ENCODE measurements at regions not wholly inside any gene's neighbourhood (a gene's known extent, or its start where the extent isn't known, plus 50 kb on each side); places are given as distances from the start of the nearest gene placed in this dataset.

DNA sequence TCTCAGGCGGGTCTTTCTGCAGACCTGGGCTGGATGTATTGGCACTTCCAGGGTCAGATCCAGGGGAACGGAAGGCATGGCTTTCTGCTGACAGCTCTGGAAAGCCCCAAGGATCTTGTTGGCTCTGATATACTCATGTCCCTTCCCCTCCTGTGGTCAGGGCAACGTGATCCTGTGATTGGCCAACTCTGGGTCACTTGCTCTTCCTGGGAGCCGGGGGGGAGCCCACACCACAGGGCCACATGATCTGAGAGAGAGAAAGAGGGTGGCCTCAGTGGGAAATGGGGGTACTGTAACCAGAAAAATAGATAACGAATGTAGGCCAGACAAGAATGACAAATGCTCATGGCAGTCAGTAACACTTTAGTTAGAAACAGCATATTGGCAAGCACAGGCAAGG is 223.0 kb downstream of the NFATC2 start:
- WGBS, 2 donors (ENCODE audit: low coverage in 1 of 2): 80% methylated on average over 1 of the region's 5 CpGs; no CpG with 5 or more reads in 1 of the 2 donors
- Histone ChIP-seq H3K4me1 (no peaks in the 10 kb centered on the region), H3K27me3 (peaks cover 45% of the 10 kb centered on the region), H3K36me3 (no peaks in the 10 kb centered on the region), H3K9me3 (no peaks in the 10 kb centered on the region), H3K4me3 (no peak overlapping the region), H3K27ac (no peak overlapping the region)
- no peak for ATAC-seq
- TF ChIP-seq POLR2A (IDR thresholded peaks at IDR 0.05) (no peak), POLR2AphosphoS5 (IDR thresholded peaks at IDR 0.05) (no peak), EP300 (IDR thresholded peaks at IDR 0.05) (no peak)
- TF ChIP-seq, protein P1, sequence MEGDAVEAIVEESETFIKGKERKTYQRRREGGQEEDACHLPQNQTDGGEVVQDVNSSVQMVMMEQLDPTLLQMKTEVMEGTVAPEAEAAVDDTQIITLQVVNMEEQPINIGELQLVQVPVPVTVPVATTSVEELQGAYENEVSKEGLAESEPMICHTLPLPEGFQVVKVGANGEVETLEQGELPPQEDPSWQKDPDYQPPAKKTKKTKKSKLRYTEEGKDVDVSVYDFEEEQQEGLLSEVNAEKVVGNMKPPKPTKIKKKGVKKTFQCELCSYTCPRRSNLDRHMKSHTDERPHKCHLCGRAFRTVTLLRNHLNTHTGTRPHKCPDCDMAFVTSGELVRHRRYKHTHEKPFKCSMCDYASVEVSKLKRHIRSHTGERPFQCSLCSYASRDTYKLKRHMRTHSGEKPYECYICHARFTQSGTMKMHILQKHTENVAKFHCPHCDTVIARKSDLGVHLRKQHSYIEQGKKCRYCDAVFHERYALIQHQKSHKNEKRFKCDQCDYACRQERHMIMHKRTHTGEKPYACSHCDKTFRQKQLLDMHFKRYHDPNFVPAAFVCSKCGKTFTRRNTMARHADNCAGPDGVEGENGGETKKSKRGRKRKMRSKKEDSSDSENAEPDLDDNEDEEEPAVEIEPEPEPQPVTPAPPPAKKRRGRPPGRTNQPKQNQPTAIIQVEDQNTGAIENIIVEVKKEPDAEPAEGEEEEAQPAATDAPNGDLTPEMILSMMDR (IDR thresholded peaks at IDR 0.05): no peak

DNA sequence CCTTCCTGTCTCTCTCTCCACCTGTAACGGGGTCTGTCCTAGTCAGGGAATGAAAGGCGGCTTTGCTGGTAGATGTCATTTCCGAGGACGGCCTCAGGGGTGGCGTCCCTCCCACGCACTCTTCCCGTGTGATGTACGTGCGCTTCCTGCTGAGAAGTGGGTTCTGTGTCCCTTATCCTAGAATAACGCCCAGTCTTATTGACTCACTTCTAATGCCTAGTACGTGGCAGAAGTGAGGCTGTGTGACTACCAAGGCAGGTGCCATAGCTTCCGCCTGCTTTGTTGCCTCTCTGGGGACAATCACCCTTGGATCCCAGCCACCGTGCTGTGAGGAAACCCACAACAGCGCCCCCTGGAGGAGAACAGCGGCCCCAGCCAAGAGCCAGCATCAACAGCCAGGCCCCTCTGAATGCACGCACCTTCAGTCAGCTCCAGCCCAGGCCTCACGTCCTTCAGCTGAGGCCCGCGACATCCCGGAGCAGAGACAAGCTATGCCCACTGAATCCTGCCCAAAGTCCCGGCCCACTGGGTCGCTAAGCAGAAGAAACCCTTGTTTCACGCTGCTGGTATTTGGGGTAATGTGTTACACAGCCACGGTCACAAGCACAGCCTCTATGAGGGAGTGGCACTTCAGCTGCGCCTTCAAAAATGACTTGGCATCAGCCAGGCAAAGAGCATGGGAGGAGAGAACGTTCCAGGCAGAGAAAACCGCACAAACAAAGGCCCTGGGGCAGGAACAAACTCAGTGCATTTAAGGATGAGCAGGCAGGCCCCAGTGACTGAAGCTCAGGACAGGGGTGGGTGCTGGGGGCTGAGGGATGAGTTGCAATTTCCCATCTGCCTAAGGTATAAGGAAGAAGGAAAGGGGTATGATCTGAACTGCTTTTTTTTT is 224.2 kb downstream of the NFATC2 start:
- H3K36me3 ChIP-seq: no peaks in the 10 kb centered on the region
- H3K9me3 ChIP-seq: no peaks in the 10 kb centered on the region
- H3K4me3 ChIP-seq: no peak overlapping the region
- WGBS, 2 donors (ENCODE audit: low coverage in 1 of 2): 63% methylated on average over 9 to 15 of the region's 27 CpGs
- TF ChIP-seq, protein P1 (IDR thresholded peaks at IDR 0.05): peak in 1 of 4 experiments; percentile 37
- TF ChIP-seq POLR2A (IDR thresholded peaks at IDR 0.05): no peak
- peaks cover 44% of the 10 kb centered on the region for H3K27me3 ChIP-seq
- H3K4me1 ChIP-seq: no peaks in the 10 kb centered on the region
- no peak overlapping the region for H3K27ac ChIP-seq
- no peak for ATAC-seq

DNA sequence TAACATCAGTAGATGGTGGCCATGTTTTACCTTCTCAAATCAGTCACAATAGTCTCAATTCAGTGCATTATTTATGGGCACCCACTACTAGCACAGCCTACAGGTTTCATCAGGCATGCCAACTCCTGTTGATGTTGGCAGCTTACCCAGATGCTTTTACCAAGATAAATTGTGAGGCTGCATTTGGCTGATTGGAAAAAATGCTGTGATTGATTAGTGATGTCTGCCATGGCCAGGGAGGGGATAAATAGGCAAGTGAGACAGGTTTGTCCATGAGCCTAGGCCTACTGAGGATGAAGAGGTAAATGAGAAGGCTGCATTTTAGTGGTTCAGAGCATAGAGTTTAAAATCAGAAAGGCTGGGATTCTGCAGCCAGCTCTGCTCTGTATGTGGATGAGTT is 227.1 kb downstream of the NFATC2 start:
- Histone ChIP-seq H3K9me3 (no peaks in the 10 kb centered on the region), H3K27ac (no peak overlapping the region), H3K36me3 (no peaks in the 10 kb centered on the region), H3K4me1 (no peaks in the 10 kb centered on the region), H3K4me3 (no peak overlapping the region), H3K27me3 (peaks cover 44% of the 10 kb centered on the region)
- ATAC-seq: no peak
- TF ChIP-seq POLR2A (IDR thresholded peaks at IDR 0.05): no peak
- TF ChIP-seq POLR2AphosphoS5 (IDR thresholded peaks at IDR 0.05): no peak
- TF ChIP-seq, protein P1 (IDR thresholded peaks at IDR 0.05): no peak
- no peak for TF ChIP-seq EP300 (IDR thresholded peaks at IDR 0.05)

DNA sequence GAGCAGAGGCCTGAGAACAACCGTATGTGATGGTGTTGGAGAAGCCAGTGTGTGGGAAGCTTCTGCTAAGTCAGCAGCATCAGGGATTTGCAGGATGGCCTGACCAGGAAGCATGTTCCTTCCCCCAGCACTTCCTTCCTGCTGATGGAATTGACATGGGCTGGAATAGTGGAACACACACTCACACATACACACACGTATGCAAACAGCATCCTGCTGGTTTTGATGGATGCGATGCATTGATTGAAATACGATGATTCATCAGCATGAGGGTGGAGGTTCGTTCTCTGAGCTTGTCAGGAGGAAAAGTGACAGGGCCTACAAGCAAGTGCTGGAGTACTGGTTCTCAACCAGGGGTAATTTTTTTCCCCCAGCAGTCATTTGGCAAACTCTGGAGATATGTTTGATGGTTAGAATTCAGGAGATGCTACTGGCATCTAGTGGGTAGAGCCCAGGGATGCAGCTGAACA is 229.1 kb downstream of the NFATC2 start:
- H3K4me1 ChIP-seq: no peaks in the 10 kb centered on the region
- H3K27me3 ChIP-seq: peaks cover 47% of the 10 kb centered on the region
- no peak for ATAC-seq
- no peaks in the 10 kb centered on the region for H3K36me3 ChIP-seq
- H3K27ac ChIP-seq: no peak overlapping the region
- TF ChIP-seq POLR2A (IDR thresholded peaks at IDR 0.05): no peak
- TF ChIP-seq, protein P1 (IDR thresholded peaks at IDR 0.05): no peak
- no peak for TF ChIP-seq EP300 (IDR thresholded peaks at IDR 0.05)
- no peak for TF ChIP-seq POLR2AphosphoS5 (IDR thresholded peaks at IDR 0.05)
- WGBS, 2 donors (ENCODE audit: low coverage in 1 of 2): 75 to 80% methylated on average over 1 to 4 of the region's 5 CpGs
- no peak overlapping the region for H3K4me3 ChIP-seq
- no peaks in the 10 kb centered on the region for H3K9me3 ChIP-seq

DNA sequence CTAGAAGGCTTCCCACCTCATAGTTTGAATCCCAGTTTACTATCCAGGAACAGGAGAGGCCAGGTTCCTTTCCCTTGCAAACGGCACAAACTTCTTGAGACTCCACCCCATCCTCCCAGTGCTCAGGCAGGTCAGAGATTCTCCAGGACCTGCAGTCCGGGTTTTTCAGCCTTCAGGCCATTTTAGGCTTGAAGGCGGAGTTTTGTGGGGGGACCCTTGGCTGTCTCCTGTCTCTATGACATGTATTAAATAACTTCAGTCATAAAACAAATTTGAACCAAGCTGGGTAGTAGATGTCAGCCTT is 230.1 kb downstream of the NFATC2 start:
- no peak overlapping the region for H3K4me3 ChIP-seq
- no peaks in the 10 kb centered on the region for H3K9me3 ChIP-seq
- TF ChIP-seq POLR2A (IDR thresholded peaks at IDR 0.05) (no peak), EP300 (IDR thresholded peaks at IDR 0.05) (no peak), POLR2AphosphoS5 (IDR thresholded peaks at IDR 0.05) (no peak)
- TF ChIP-seq, protein P1 (IDR thresholded peaks at IDR 0.05): no peak
- H3K27ac ChIP-seq: no peak overlapping the region
- no peak for ATAC-seq
- no peaks in the 10 kb centered on the region for H3K4me1 ChIP-seq
- WGBS, 2 donors (ENCODE audit: low coverage in 1 of 2): 20 to 60% methylated on average over 1 of the region's 3 CpGs
- H3K27me3 ChIP-seq: peaks cover 43% of the 10 kb centered on the region
- no peaks in the 10 kb centered on the region for H3K36me3 ChIP-seq
